AG08395 (cell line): ENCODE measurements at regions not wholly inside any gene's neighbourhood (a gene's known extent, or its start where the extent isn't known, plus 50 kb on each side); places are given as distances from the start of the nearest gene placed in this dataset.
"Not testable (repeated sequence)": the region's sequence is repeated elsewhere in the genome, so short reads cannot be mapped to it uniquely, and the experiment has no call there.

Experiments
- DNase-seq: peaks from one replicate; pipeline ENCODE4 v3.0.0; 2012; ENCODE audit warnings: mixed read lengths, low spot score

DNA sequence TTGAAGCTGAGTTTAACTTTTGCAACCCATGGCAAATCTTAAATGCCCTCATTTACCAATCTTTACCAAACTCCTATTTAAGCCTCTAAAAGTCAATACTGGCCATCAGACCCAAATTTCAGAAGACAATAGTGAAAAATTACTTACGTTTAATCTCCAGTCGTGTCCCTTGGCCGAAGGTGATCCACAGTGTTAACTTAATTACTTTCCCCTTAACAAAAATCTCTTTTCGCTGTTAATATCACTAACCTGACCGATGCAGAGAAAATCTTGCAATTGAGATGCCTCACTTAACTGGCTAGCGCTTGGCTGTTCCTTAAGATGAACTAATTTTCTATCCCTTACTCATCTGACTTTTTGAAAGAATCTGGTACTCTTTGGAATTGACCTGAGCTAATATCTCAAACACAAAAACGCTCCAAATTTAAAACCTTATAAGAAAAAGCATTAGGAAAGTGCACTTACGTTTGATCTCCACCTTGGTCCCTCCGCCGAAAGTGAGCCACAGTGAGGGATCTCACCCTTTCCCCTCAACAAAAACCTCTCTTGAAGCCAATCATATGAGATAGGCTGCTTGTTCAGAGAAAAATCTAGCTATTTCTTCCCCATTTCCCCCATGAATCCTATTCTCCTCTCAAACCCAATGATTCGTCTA, 169.1 kb downstream of the RPIA start:
- no peak for DNase-seq

DNA sequence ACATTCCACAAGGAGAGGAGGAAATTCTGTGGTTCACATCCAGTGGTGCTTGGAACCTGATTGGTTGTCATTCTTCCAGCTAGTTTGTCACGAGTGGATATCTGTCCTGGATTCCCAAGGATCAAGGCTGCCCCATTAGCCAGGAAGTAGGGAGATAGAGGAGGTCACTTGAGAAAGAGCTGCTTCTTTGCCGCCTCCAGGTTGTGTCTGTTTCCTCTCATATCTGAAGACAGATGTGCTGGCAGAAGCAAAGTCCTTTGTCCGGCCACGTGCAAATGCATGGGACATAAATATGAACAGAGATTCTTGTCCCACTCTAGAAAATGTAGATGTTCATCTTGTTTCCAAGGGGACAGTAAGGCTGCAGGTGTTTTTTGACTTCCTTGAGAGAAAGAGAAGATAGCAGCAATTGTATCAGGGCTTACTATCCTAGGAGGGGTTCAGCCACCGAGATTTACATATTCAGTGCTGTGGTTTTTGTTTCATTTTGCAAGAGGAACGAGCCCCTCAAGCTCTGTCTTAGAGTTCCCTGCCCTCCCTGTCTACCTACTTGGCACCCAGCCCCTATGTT, 174.4 kb downstream of the RPIA start:
- no peak for DNase-seq

DNA sequence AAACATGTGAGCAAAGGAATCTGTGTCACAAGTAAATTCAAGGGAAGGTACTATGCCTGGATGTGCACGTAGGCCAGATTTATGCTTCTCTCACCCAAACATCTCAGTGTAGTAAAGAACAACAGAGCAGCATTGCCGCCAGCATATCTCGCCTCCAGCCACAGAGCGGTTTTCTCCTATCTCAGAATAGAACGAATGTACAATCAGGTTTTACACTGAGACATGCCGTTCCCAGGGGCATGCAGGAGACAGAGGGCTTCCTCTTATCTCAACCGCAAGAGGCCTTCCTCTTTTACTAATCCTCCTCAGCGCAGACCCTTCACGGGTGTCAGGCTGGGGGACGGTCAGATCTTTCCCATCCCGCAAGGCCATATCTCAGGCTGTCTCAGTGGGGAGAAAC, 175.3 kb downstream of the RPIA start:
- DNase-seq: no peak

DNA sequence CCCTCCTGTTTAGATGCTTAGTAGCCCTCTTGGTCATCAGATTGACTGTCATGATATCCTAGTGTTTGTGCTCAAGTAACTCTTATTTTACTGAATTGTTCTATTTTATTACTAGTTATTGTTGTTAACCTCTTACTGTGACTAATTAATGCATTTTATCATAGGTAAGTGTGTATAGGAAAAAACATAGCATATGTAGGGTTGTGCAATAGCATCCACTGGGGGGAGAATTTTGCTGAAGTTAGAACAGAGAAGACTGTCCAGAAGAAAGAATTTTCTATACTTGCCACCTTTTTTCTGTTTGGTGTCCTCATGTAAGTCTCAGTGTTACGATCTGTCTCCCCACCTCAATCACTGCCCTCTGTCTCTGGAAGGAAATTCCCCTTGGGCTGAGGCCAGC, 177.4 kb downstream of the RPIA start:
- DNase-seq: no peak

GRCh38 chr2:88870267-88870839, 178.9 kb downstream of the RPIA start:
- DNase-seq: no peak

DNA sequence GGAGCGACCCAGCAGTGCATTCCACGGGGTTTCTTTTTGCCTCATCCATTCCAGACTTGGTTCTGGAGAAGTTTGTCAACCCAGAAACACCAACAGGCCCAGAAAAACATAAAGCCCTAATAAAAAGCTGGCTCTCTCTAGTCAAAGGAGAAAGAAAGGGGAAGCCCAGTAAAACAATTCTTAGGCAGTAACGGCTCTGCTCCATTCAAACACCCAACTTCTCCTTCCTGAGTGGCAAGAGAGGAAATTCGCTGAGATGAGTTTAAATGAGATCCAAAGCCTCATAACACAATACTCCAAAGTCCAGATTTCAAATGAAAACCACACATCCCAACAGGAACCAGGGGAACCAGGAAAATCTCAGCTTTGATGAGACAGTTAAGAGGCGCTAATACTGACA, 179.9 kb downstream of the RPIA start:
- DNase-seq: no peak

- DNase-seq: no peak
Measured at GRCh38 chr2:88873620-88874019, 182.1 kb downstream of the RPIA start.

GRCh38 chr2:88874063-88874657, 182.7 kb downstream of the RPIA start:
- peak; percentile 58 for DNase-seq

GRCh38 chr2:88875736-88876135, 184.3 kb downstream of the RPIA start:
- DNase-seq: no peak

DNA sequence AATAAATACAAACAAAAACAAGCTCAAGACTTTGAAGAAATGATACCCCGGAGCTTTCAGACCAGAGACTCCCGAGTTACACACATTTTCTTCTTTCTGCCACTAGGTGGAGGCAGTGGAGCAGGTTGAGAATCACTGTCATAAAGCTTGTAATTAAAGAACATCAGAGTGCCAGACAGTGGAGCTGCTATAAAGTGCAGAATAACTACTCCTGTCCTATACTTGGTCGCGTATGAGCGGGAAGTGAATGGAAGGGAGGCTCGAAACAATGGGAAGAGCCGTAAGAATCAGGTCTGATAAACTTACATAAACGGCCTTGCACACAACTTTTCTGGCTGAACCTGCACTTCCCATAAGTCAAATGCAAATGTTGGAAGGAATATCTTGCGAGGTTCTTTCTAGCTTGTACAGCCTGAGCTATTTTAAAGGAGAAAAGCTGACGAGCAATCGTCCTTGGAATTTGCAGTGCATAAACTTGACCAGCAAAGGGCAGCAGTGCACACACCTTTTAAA, 189.0 kb downstream of the RPIA start:
- DNase-seq: peak; percentile 69

DNA sequence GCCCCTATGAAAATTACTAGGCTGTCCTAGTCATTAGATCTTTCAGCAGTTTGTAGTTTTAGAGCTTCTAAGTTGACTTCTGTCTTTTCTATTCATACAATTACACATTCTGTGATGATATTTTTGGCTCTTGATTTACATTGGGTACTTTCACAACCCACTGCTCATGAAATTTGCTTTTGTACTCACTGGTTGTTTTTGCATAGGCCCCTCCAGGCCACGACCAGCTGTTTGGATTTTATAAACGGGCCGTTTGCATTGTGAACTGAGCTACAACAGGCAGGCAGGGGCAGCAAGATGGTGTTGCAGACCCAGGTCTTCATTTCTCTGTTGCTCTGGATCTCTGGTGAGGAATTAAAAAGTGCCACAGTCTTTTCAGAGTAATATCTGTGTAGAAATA, 193.8 kb downstream of the RPIA start:
- DNase-seq: no peak

DNA sequence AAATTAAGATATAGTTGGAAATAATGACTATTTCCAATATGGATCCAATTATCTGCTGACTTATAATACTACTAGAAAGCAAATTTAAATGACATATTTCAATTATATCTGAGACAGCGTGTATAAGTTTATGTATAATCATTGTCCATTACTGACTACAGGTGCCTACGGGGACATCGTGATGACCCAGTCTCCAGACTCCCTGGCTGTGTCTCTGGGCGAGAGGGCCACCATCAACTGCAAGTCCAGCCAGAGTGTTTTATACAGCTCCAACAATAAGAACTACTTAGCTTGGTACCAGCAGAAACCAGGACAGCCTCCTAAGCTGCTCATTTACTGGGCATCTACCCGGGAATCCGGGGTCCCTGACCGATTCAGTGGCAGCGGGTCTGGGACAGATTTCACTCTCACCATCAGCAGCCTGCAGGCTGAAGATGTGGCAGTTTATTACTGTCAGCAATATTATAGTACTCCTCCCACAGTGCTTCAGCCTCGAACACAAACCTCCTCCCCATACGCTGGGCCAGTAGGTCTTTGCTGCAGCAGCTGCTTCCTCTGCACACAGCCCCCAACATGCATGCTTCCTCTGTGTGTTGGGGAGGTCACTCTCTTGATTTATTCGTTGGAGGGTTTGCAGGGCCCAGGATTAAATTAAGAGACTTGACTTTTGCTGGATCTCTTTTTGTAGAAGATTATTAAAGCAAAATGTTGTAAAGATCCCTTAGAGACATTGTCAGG, 194.4 kb downstream of the RPIA start:
- DNase-seq: no peak

GRCh38 chr2:88887466-88887865, 196.0 kb downstream of the RPIA start:
- DNase-seq: not testable (repeated sequence)

GRCh38 chr2:88892207-88892606, 200.7 kb downstream of the RPIA start:
- no peak for DNase-seq

DNA sequence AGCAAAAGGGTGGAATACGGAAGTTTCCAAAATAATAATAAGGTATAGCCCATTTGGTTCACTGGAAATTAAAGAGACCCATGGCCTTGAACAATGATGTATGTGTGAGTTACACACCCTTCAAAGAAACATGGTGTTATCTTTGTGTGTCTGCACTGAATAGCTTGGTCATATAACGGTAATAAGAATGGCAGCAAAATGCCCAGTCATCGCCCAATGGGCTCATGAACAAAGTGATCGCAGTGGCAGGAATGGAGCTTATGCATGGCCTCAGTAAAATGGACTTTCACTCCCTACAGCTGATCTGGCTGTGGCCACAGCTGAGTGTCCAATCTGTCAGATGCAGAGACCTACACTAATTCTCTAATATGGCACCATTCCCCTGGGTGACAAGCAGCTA, 201.3 kb downstream of the RPIA start:
- DNase-seq: no peak

- DNase-seq: no peak
Measured at GRCh38 chr2:88896971-88897370, 205.5 kb downstream of the RPIA start.

- DNase-seq: no peak
Measured at GRCh38 chr2:88897715-88898114, 206.2 kb downstream of the RPIA start.

DNA sequence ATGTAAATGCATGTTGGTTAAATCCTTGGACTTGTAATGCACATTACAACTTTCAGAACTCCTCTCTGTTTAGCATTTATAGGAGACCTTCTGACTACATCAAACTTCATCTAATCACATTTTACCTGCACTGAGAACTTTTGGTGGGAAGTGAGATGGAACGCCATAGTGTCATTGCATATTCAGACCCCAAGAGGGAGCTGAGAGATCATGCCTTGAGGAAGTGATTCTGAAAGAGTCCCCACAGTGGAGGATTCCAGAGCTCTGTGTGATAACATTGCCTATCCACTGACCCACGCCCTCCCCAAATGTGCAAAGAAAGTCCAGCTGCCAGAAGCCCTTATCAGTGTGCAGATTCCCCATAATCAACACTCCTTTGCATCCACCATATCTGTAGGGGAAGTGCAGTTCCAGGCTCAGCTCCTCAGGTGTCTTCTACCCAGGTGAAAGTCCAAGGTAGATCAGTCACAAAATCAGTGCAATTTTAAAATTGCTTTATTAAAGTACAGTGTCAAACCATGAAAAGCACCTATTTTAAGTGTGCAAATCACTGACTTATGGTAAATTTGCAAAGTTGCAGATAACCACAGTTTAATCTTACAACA, 212.4 kb downstream of the RPIA start:
- DNase-seq: peak; percentile 44

DNA sequence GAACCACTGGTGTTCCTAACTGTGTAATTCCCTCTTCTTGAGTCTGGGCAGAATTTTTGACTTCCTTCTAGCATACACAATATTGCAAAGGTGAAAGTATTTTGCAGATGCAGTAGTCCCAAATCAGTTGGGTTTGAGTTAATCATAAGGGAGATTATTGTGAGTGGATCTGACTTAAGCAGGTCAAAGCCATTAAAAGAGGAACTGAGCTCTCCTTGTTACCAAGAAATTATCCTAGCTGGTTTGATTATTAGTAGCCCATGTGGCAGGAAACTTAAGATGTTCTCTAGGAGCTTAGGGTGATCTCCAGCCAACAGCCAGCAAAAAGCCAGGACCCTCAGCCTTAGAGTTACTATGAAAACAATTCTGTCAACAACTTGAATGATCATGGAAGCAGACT, 221.8 kb downstream of the RPIA start:
- no peak for DNase-seq

- peak; percentile 29 for DNase-seq
Measured at GRCh38 chr2:88919087-88919738, 227.7 kb downstream of the RPIA start.

DNA sequence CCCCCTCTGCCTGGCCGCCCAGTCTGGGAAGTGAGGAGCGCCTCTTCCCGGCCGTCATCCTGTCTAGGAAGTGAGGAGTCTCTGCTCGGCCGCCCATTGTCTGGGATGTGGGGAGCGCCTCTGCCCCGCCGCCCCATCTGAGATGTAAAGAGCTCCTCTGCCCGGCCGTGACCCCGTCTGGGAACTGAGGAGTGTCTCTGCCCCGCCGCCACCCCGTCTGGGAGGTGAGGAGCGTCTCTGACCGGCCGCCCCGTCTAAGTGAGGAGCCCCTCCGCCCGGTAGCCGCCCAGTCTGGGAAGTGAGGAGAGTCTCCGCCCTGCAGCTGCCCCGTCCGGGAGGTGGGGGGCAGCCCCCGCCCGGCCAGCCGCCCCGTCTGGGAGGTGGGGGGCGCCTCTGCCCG, 228.9 kb downstream of the RPIA start:
- not testable (repeated sequence) for DNase-seq

- DNase-seq: no peak
Measured at GRCh38 chr2:88924533-88924932, 233.1 kb downstream of the RPIA start.
